SU-DHL-6 (cell line): ENCODE measurements at regions not wholly inside any gene's neighbourhood (a gene's known extent, or its start where the extent isn't known, plus 50 kb on each side); places are given as distances from the start of the nearest gene placed in this dataset.

ENCODE experiments used
- H2AFZ ChIP-seq: fragments of 200-600 bp; sonication (generic); 2 replicates; pipeline ENCODE4 v1.6.1; 2014; ENCODE audit warnings: low read depth, mild to moderate bottlenecking, moderate library complexity, mixed read lengths, antibody characterized with exemption, low read length; ENCODE audit not compliant: severe bottlenecking
- H3F3A ChIP-seq: fragments of 200-600 bp; shearing (Covaris generic); 2 replicates; pipeline ENCODE4 v1.6.0; 2016; ENCODE audit warnings: antibody characterized with exemption, mild to moderate bottlenecking; ENCODE audit not compliant: insufficient read depth
- H3K27ac ChIP-seq: fragments of 200-600 bp; sonication (generic); 2 replicates; pipeline ENCODE4 v1.5.1; 2016; ENCODE audit warnings: low read depth, mild to moderate bottlenecking, low read length, moderate library complexity, mixed read lengths
- H3K27me3 ChIP-seq: fragments of 200-600 bp; sonication (generic), shearing (Covaris generic); 2 replicates; pipeline ENCODE4 v1.6.0; 2014; ENCODE audit warnings: mild to moderate bottlenecking, low read length
- H3K36me3 ChIP-seq: fragments of 200-600 bp; sonication (generic); 2 replicates; pipeline ENCODE4 v1.6.1; 2014; ENCODE audit warnings: mild to moderate bottlenecking, low read length, mixed read lengths
- H3K4me2 ChIP-seq: fragments of 300-600, 200-600 bp; shearing (Covaris generic), sonication (generic); 2 replicates; pipeline ENCODE4 v1.6.0; 2014; ENCODE audit warnings: low read length, low read depth, mild to moderate bottlenecking; ENCODE audit not compliant: poor library complexity, severe bottlenecking
- H3K4me3 ChIP-seq: fragments of 200-600 bp; sonication (generic); 2 replicates; pipeline ENCODE4 v1.5.1; 2014; ENCODE audit warnings: antibody characterized with exemption, low read length, mild to moderate bottlenecking, mixed read lengths; ENCODE audit not compliant: insufficient read depth, poor library complexity, severe bottlenecking
- H3K79me2 ChIP-seq: fragments of 200-600 bp; sonication (generic); 2 replicates; pipeline ENCODE4 v1.6.1; 2014; ENCODE audit warnings: mild to moderate bottlenecking, low read length, moderate library complexity; ENCODE audit not compliant: insufficient read depth
- H3K9ac ChIP-seq: fragments of 200-600 bp; sonication (generic); 2 replicates; pipeline ENCODE4 v1.7.0; 2014; ENCODE audit warnings: mild to moderate bottlenecking, low read length
- H3K9me2 ChIP-seq: fragments of 200-600 bp; sonication (generic); replicated peaks from 2 replicates; pipeline ENCODE4 v1.6.1; 2014; ENCODE audit warnings: low read length; ENCODE audit not compliant: insufficient read depth
- H3K9me3 ChIP-seq: fragments of 200-600 bp; sonication (generic); 2 replicates; pipeline ENCODE4 v1.6.1; 2014; ENCODE audit warnings: low read length, mixed read lengths; ENCODE audit not compliant: insufficient read depth
- H4K20me1 ChIP-seq: fragments of 200-600 bp; sonication (generic); 2 replicates; pipeline ENCODE4 v1.6.1; 2014; ENCODE audit warnings: low read depth, mild to moderate bottlenecking, antibody characterized with exemption, low read length, moderate library complexity, mixed read lengths
- EZH2phosphoT487 ChIP-seq: fragments of 200-600 bp; sonication (generic), shearing (Covaris generic); conservative IDR thresholded peaks from 2 replicates; pipeline ENCODE4 v1.6.1; 2018; ENCODE audit warnings: mild to moderate bottlenecking, antibody characterized with exemption, low read length, moderate library complexity, mixed read lengths
- TF ChIP-seq, protein P1 (sequence below): fragments of 200-600 bp; sonication (generic); IDR thresholded peaks from one replicate; pipeline ENCODE4 v1.5.1; 2017; ENCODE audit warnings: antibody characterized with exemption, mild to moderate bottlenecking, low read length, moderate library complexity; ENCODE audit not compliant: insufficient read depth, poor library complexity, severe bottlenecking

DNA sequence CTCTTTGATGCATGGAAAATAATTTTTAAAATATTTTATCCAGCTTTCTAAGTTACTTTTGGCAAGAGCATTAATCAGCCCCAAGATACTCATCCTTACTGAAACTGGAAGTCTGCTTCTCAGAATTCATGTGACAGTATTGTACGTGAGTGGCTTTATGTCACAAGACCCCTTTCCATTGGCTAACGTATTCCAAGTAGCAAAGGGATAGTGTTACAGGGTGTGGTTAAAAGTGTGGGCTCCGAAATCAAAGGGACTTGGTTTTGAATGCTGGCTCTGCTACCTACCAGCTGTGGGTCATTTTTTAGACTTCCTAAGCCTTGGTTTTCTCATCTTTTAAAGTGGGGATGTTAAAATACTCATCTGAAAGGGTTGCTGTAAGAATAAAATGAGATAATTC lies 91.7 kb downstream of the RHOU start:
- Histone ChIP-seq H3K79me2 (no peaks in the 10 kb centered on the region), H3K9me2 (no peaks in the 10 kb centered on the region), H3K27ac (no peak overlapping the region), H2AFZ (no peak overlapping the region), H3K36me3 (no peaks in the 10 kb centered on the region), H3K4me2 (no peak overlapping the region), H3K27me3 (no peaks in the 10 kb centered on the region), H4K20me1 (no peaks in the 10 kb centered on the region), H3K4me3 (no peak overlapping the region), H3K9me3 (no peaks in the 10 kb centered on the region), H3K9ac (no peak overlapping the region), H3F3A (no peaks in the 10 kb centered on the region)
- TF ChIP-seq, protein P1, sequence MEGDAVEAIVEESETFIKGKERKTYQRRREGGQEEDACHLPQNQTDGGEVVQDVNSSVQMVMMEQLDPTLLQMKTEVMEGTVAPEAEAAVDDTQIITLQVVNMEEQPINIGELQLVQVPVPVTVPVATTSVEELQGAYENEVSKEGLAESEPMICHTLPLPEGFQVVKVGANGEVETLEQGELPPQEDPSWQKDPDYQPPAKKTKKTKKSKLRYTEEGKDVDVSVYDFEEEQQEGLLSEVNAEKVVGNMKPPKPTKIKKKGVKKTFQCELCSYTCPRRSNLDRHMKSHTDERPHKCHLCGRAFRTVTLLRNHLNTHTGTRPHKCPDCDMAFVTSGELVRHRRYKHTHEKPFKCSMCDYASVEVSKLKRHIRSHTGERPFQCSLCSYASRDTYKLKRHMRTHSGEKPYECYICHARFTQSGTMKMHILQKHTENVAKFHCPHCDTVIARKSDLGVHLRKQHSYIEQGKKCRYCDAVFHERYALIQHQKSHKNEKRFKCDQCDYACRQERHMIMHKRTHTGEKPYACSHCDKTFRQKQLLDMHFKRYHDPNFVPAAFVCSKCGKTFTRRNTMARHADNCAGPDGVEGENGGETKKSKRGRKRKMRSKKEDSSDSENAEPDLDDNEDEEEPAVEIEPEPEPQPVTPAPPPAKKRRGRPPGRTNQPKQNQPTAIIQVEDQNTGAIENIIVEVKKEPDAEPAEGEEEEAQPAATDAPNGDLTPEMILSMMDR: no peak
- no peak for TF ChIP-seq EZH2phosphoT487

DNA sequence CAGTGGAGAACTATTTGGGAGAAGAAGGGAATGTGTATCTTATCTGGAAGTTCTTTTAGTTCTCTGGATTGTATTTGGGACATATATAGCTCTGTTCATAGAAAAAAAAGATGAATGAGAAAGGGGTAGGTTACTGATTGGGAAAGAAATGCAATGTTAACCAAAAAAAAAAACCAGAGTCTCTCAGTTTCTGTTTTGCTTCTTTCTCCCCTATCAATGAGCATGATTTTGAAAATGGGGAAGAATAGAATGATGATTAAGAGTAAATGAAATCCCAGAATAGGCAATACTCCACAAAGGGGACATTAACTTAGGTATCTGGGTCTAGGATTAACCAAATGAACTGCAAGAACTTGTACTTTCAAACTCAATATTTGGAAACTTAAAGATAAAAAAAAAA lies 92.9 kb downstream of the RHOU start:
- Histone ChIP-seq H3K36me3 (no peaks in the 10 kb centered on the region), H3K4me2 (no peak overlapping the region), H4K20me1 (no peaks in the 10 kb centered on the region), H2AFZ (no peak overlapping the region), H3K27ac (no peak overlapping the region), H3K27me3 (no peaks in the 10 kb centered on the region), H3K4me3 (no peak overlapping the region), H3K9ac (no peak overlapping the region), H3K9me2 (no peaks in the 10 kb centered on the region), H3K9me3 (no peaks in the 10 kb centered on the region), H3F3A (no peaks in the 10 kb centered on the region), H3K79me2 (no peaks in the 10 kb centered on the region)
- TF ChIP-seq, protein P1: no peak
- TF ChIP-seq EZH2phosphoT487: no peak

DNA sequence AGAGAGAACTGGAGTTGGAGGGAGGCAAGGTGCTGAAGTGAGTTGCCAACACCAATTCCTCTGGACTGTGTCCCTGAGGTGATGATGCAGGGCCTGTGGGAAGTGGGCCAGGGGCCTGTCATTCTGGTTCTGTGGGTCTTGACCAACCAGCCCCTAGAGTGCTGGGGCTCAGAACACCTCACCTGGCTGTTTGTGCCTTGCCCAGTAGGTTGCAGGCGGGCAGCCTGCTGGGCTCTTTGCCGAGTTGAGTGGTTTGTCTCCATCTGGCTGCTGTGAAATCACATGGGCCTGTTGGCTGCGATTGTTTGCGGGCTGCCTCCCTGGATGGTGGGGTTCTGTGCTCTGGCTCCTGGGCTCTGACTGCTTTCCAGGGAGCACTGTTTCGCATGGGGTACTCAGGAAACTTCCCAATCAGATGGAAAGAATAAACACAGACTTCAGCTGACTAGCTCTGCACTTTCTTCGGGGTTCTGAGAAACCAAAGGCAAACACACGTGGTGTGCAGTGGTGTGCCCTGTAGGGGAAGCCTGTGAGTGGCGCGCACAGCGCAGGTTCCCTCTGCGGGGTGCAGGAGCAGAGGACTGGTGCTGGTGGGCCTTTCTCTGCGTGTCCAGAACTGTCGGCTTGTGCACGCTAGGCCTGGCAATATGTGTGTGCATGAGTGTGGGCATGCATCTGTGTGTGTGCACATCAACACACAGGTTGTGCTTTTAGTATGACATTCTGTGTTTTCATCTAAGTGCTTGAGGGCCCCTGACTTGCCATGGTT lies 95.1 kb downstream of the RHOU start:
- H3K27me3 ChIP-seq: no peaks in the 10 kb centered on the region
- no peak overlapping the region for H3K9ac ChIP-seq
- TF ChIP-seq, protein P1: no peak
- no peak for TF ChIP-seq EZH2phosphoT487
- no peaks in the 10 kb centered on the region for H4K20me1 ChIP-seq
- no peaks in the 10 kb centered on the region for H3K79me2 ChIP-seq
- H3K27ac ChIP-seq: no peak overlapping the region
- H3K9me2 ChIP-seq: no peaks in the 10 kb centered on the region
- no peaks in the 10 kb centered on the region for H3F3A ChIP-seq
- no peaks in the 10 kb centered on the region for H3K36me3 ChIP-seq
- H3K9me3 ChIP-seq: no peaks in the 10 kb centered on the region
- H2AFZ ChIP-seq: no peak overlapping the region
- H3K4me2 ChIP-seq: no peak overlapping the region
- no peak overlapping the region for H3K4me3 ChIP-seq
